Upper lobe of left lung (tissue), 4 donors: ENCODE measurements at regions not wholly inside any gene's neighbourhood (a gene's known extent, or its start where the extent isn't known, plus 50 kb on each side); places are given as distances from the start of the nearest gene placed in this dataset.

Experiments
- CTCF ChIP-seq, 6 experiments: fragments of 450-650 bp in 4 of 6; fragments of 200-600 bp in 2 of 6; sonication (generic) in 2 of 6; IDR thresholded peaks; one replicate each; pipeline ENCODE4 v1.5.1; 2016 to 2019; ENCODE audit warnings: antibody characterized with exemption in 6 of 6
- POLR2A ChIP-seq, 4 donors: fragments of 450-650 bp; IDR thresholded peaks; one replicate each; pipeline ENCODE4 v1.5.1; 2016 to 2017; ENCODE audit warnings: antibody characterized with exemption in 4 of 4, mild to moderate bottlenecking in 2 of 4
- POLR2AphosphoS5 ChIP-seq, 2 donors: sonication (generic); formaldehyde crosslinking; IDR thresholded peaks; one replicate each; pipeline ENCODE4 v1.5.1; 2017; ENCODE audit warnings: antibody characterized with exemption in 2 of 2

DNA sequence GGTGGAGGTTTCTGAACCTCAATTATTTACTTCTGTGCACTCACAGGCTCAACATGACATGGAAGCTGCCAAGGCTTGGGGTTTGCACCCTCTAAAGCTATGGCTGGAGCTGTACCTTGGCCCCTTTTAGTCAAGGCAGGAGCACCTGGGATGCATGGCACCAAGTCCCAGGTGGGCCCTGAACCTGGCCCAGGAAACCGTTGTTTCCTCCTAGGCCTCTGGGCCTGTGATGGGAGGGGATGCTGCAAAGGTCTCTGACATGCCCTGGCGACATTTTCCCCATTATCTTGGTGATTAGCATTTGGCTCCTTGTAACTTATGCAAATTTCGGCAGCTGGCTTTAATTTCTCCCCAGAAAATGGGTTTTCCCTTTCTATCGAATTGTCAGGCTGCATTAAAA, 726.1 kb upstream of the POU3F4 start:
- TF ChIP-seq POLR2A (IDR thresholded peaks at IDR 0.05) = no peak
- TF ChIP-seq CTCF (IDR thresholded peaks at IDR 0.05) = no peak
- no peak for TF ChIP-seq POLR2AphosphoS5 (IDR thresholded peaks at IDR 0.05)
